ENCODE measurements at regions not wholly inside any gene's neighbourhood (a gene's known extent, or its start where the extent isn't known, plus 50 kb on each side); places are given as distances from the start of the nearest gene placed in this dataset.

DNA sequence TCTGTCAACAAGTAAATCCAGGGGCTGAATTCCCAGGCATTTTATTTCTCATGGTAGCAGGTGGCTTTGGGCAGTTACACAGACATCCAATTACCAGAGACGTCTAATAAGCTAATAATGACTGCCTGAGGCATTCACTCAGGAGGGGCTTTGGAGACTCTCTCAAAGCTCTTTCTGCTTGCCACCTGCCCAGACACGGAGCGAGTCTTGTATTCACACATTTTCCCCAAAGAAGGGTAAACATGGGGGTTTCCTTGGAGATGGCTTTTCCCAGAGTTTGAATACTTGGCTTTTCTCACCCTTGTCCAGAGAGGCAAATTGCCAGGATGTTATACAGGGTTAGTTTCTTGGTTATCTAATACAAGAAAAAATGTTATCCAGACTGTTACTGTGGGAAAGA lies 132.6 kb downstream of the DIPK2A start:
- Mint-ChIP-seq H3K4me1 (ENCODE audit: low read depth) (no peaks in the 10 kb centered on the region), H3K4me3 (no peak overlapping the region), H3K36me3 (ENCODE audit: low read depth) (no peaks in the 10 kb centered on the region), H3K27ac (no peak overlapping the region), H3K9me3 (no peaks in the 10 kb centered on the region), H3K27me3 (ENCODE audit: low read depth) (no peaks in the 10 kb centered on the region)

DNA sequence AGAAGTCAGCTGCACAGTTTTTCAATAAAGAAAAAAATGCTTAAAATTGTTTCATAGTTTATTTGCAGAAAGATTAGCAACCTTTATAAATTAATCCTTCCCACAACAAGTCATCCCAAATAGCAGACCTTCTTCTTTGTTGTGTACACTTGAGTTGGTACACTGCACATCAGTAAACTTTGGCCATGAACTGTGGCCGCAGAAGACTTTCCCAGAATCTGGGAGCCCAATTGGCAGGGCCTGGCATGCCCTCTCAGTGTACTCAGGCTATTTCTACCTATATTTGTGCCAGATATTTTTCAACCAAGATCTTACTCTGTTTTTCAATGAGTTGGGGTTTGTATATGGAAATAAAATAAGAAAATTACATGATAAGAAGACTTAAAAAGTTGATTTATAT lies 133.1 kb downstream of the DIPK2A start:
- Mint-ChIP-seq H3K4me1 (ENCODE audit: low read depth) (peaks cover under 1% of the 10 kb centered on the region), H3K36me3 (ENCODE audit: low read depth) (no peaks in the 10 kb centered on the region), H3K4me3 (no peak overlapping the region), H3K27me3 (ENCODE audit: low read depth) (no peaks in the 10 kb centered on the region), H3K9me3 (no peaks in the 10 kb centered on the region), H3K27ac (no peak overlapping the region)

DNA sequence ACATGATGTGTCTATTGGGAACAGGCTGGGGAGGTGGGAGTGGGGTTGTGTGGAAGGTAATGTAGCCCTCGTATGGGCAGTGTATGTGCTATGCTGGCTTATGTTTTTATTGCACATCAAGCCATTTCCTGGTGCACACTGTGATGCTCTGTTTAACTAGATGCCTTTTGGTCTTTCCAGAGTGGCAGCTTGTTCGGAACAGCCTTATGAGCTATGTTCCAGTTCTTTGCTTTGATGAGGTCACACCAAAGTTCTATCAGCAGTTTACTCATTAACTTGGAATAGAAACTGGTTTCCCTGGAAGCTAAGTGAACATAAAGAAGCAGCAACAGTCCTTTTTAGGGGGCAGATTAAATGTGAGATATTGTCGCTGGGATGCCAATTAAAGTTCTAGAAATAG lies 133.9 kb downstream of the DIPK2A start:
- Mint-ChIP-seq H3K4me3 (no peak overlapping the region), H3K27ac (no peak overlapping the region), H3K4me1 (ENCODE audit: low read depth) (peaks cover 3% of the 10 kb centered on the region), H3K27me3 (ENCODE audit: low read depth) (no peaks in the 10 kb centered on the region), H3K9me3 (no peaks in the 10 kb centered on the region), H3K36me3 (ENCODE audit: low read depth) (no peaks in the 10 kb centered on the region)

DNA sequence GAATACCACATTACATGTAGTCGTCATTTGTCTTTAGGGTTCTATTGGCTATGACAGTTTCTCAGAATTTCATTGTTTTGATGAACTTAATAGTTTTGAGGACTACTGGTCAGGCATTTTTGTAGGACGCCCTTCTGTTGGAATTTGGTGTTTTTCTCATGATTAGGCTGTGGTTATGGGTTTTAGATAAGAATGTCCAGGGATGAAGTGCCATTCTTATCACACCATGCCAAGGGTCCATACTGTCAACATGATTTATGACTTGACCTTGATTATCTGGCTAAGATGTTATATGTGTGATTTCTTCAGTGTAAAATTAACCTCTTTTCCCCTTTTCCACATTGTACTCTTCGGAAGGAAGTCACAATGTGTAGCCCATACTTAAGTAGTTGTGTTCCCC lies 135.3 kb downstream of the DIPK2A start:
- H3K4me3 Mint-ChIP-seq, result no peak overlapping the region
- H3K9me3 Mint-ChIP-seq, result no peaks in the 10 kb centered on the region
- peaks cover 3% of the 10 kb centered on the region for H3K4me1 Mint-ChIP-seq (ENCODE audit: low read depth)
- H3K36me3 Mint-ChIP-seq (ENCODE audit: low read depth), result no peaks in the 10 kb centered on the region
- no peak overlapping the region for H3K27ac Mint-ChIP-seq
- no peaks in the 10 kb centered on the region for H3K27me3 Mint-ChIP-seq (ENCODE audit: low read depth)

GRCh38 chr3:144107923-144108322 lies 136.3 kb downstream of the DIPK2A start:
- Mint-ChIP-seq H3K4me1 (ENCODE audit: low read depth) (peaks cover 3% of the 10 kb centered on the region), H3K27ac (no peak overlapping the region), H3K4me3 (no peak overlapping the region), H3K9me3 (no peaks in the 10 kb centered on the region), H3K27me3 (ENCODE audit: low read depth) (peaks cover 4% of the 10 kb centered on the region), H3K36me3 (ENCODE audit: low read depth) (no peaks in the 10 kb centered on the region)

GRCh38 chr3:144109944-144110343 lies 138.3 kb downstream of the DIPK2A start:
- H3K9me3 Mint-ChIP-seq, result no peaks in the 10 kb centered on the region
- H3K27me3 Mint-ChIP-seq (ENCODE audit: low read depth), result peaks cover 4% of the 10 kb centered on the region
- peaks cover 3% of the 10 kb centered on the region for H3K4me1 Mint-ChIP-seq (ENCODE audit: low read depth)
- H3K27ac Mint-ChIP-seq, result no peak overlapping the region
- H3K36me3 Mint-ChIP-seq (ENCODE audit: low read depth), result no peaks in the 10 kb centered on the region
- H3K4me3 Mint-ChIP-seq, result no peak overlapping the region

GRCh38 chr3:144112036-144112435 lies 140.4 kb downstream of the DIPK2A start:
- no peaks in the 10 kb centered on the region for H3K9me3 Mint-ChIP-seq
- no peak overlapping the region for H3K4me3 Mint-ChIP-seq
- peaks cover 9% of the 10 kb centered on the region for H3K27me3 Mint-ChIP-seq (ENCODE audit: low read depth)
- H3K4me1 Mint-ChIP-seq (ENCODE audit: low read depth), result peaks cover 3% of the 10 kb centered on the region
- no peak overlapping the region for H3K27ac Mint-ChIP-seq
- no peaks in the 10 kb centered on the region for H3K36me3 Mint-ChIP-seq (ENCODE audit: low read depth)

GRCh38 chr3:144112437-144112836 lies 140.8 kb downstream of the DIPK2A start:
- Mint-ChIP-seq H3K27me3 (ENCODE audit: low read depth) (peaks cover 9% of the 10 kb centered on the region), H3K4me1 (ENCODE audit: low read depth) (peaks cover 3% of the 10 kb centered on the region), H3K9me3 (no peaks in the 10 kb centered on the region), H3K27ac (no peak overlapping the region), H3K4me3 (no peak overlapping the region), H3K36me3 (ENCODE audit: low read depth) (no peaks in the 10 kb centered on the region)

GRCh38 chr3:144114767-144115166 lies 143.1 kb downstream of the DIPK2A start:
- Mint-ChIP-seq H3K27ac (no peak overlapping the region), H3K9me3 (no peaks in the 10 kb centered on the region), H3K4me1 (ENCODE audit: low read depth) (peaks cover 1% of the 10 kb centered on the region), H3K4me3 (no peak overlapping the region), H3K27me3 (ENCODE audit: low read depth) (peaks cover 13% of the 10 kb centered on the region), H3K36me3 (ENCODE audit: low read depth) (no peaks in the 10 kb centered on the region)

- no peaks in the 10 kb centered on the region for H3K9me3 Mint-ChIP-seq
- H3K27ac Mint-ChIP-seq, result no peak overlapping the region
These were observed 148.0 kb downstream of the DIPK2A start for GRCh38 chr3:144119633-144120032.

DNA sequence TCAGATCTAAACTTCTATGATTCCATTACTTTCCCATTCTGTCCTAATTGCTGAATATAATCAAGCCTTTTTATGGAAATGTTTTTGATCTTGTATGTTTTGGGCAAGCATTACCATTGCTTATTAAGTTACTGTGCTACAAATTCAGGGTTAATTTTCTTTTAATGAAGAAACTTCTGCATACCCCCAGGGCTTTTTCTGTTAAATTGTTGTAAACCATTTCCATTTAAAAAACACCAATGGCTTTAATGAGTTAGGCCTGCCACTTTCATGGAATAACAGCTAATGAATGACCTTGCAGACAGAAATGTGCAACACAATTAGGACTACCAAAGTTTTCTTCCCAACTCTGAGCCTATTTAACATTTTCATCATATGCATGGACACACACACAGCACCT lies 150.0 kb downstream of the DIPK2A start:
- no peaks in the 10 kb centered on the region for H3K9me3 Mint-ChIP-seq
- H3K4me3 Mint-ChIP-seq, result no peak overlapping the region
- peaks cover 4% of the 10 kb centered on the region for H3K27me3 Mint-ChIP-seq (ENCODE audit: low read depth)
- no peak overlapping the region for H3K27ac Mint-ChIP-seq
- no peaks in the 10 kb centered on the region for H3K36me3 Mint-ChIP-seq (ENCODE audit: low read depth)
- H3K4me1 Mint-ChIP-seq (ENCODE audit: low read depth), result no peaks in the 10 kb centered on the region

More at GRCh38 chr3:144119633-144120032, 148.0 kb downstream of the DIPK2A start:
- Mint-ChIP-seq H3K36me3 (ENCODE audit: low read depth) (no peaks in the 10 kb centered on the region), H3K27me3 (ENCODE audit: low read depth) (peaks cover 9% of the 10 kb centered on the region), H3K4me3 (no peak overlapping the region), H3K4me1 (ENCODE audit: low read depth) (no peaks in the 10 kb centered on the region)

DNA sequence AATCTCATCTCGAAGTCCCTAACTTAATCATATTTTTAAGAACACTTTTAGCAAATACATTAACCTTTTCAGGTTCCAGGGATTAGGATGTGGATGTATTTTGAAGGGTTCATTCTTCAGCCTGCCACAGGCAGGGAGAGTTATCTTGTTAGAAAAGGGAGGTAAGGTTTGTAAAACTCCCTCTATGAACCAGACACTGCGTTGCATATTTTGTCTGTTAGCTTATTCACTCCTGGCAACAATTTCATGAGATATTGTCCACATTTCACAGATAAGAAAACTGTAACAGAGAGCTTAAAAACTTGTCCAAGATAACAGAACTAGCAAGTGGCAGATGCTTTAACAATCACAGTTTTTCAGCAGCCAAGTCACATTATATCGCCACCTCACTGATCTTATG lies 155.4 kb downstream of the DIPK2A start:
- Mint-ChIP-seq H3K9me3 (no peaks in the 10 kb centered on the region), H3K4me1 (ENCODE audit: low read depth) (no peaks in the 10 kb centered on the region), H3K27ac (no peak overlapping the region), H3K36me3 (ENCODE audit: low read depth) (no peaks in the 10 kb centered on the region), H3K4me3 (no peak overlapping the region), H3K27me3 (ENCODE audit: low read depth) (no peaks in the 10 kb centered on the region)

DNA sequence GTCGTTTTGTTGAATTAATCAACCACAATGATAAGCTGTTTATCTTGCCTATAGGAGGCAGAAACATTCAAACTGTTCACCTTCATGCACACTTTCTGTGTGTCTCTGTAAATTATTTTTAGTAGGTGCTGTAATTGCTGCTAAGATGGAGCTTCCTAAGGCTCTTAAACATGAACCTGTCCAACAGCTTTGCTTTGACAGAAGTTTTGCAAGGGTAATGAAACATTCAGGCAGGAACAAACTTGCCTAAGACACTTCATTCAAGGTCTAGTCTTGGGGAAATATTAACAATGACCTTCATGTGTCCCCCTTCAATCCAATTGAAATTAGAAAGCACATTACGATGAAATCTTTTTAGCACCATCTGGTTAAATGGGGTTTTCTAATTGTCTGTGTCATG lies 156.1 kb downstream of the DIPK2A start:
- Mint-ChIP-seq H3K27ac (no peak overlapping the region), H3K4me1 (ENCODE audit: low read depth) (no peaks in the 10 kb centered on the region), H3K9me3 (no peaks in the 10 kb centered on the region), H3K27me3 (ENCODE audit: low read depth) (no peaks in the 10 kb centered on the region), H3K4me3 (no peak overlapping the region), H3K36me3 (ENCODE audit: low read depth) (no peaks in the 10 kb centered on the region)

GRCh38 chr3:144128108-144128892 lies 156.7 kb downstream of the DIPK2A start:
- Mint-ChIP-seq H3K36me3 (ENCODE audit: low read depth) (no peaks in the 10 kb centered on the region), H3K27me3 (ENCODE audit: low read depth) (no peaks in the 10 kb centered on the region), H3K4me1 (ENCODE audit: low read depth) (no peaks in the 10 kb centered on the region), H3K9me3 (no peaks in the 10 kb centered on the region), H3K4me3 (no peak overlapping the region), H3K27ac (no peak overlapping the region)

GRCh38 chr3:144129536-144130214 lies 158.1 kb downstream of the DIPK2A start:
- Mint-ChIP-seq H3K9me3 (no peaks in the 10 kb centered on the region), H3K36me3 (ENCODE audit: low read depth) (no peaks in the 10 kb centered on the region), H3K27ac (no peak overlapping the region), H3K4me3 (no peak overlapping the region), H3K4me1 (ENCODE audit: low read depth) (no peaks in the 10 kb centered on the region), H3K27me3 (ENCODE audit: low read depth) (no peaks in the 10 kb centered on the region)
